Activated B cell treated with CpG ODN at 0.5 μM for 24 hours (primary cell): ENCODE measurements at regions not wholly inside any gene's neighbourhood (a gene's known extent, or its start where the extent isn't known, plus 50 kb on each side); places are given as distances from the start of the nearest gene placed in this dataset.

ENCODE experiments used
- ATAC-seq: fragments of 200-7000 bp; cut with Tn5 transposase; one replicate; pipeline ENCODE4 v1.10.0; 2021; ENCODE audit warnings: low read depth, mild to moderate bottlenecking, moderate library complexity
- CTCF ChIA-PET: fragments of 350-600 bp; sonication (Branson Sonifier 250); formaldehyde crosslinking; loops from one replicate; lab custom pipeline; 2021; ENCODE audit warnings: antibody characterized with exemption; lab: Charles Lee
- POLR2A ChIA-PET: fragments of 350-600 bp; sonication (Branson Sonifier 250); formaldehyde crosslinking; loops from one replicate; lab custom pipeline; 2021; ENCODE audit warnings: antibody characterized with exemption; lab: Charles Lee
- DNase-seq: peaks from one replicate; pipeline ENCODE4 v3.0.0; 2022
- H3K27ac Mint-ChIP-seq: one replicate; pipeline ENCODE4 v1.8.0; 2020; ENCODE audit warnings: mixed read lengths
- H3K27me3 Mint-ChIP-seq: one replicate; pipeline ENCODE4 v1.8.0; 2021; ENCODE audit warnings: mixed read lengths
- H3K36me3 Mint-ChIP-seq: one replicate; pipeline ENCODE4 v1.8.0; 2021; ENCODE audit warnings: low read depth, mixed read lengths
- H3K4me1 Mint-ChIP-seq: one replicate; pipeline ENCODE4 v1.8.0; 2021; ENCODE audit warnings: mixed read lengths
- H3K4me3 Mint-ChIP-seq: one replicate; pipeline ENCODE4 v1.8.0; 2020; ENCODE audit warnings: mild to moderate bottlenecking, mixed read lengths
- H3K9me3 Mint-ChIP-seq: one replicate; pipeline ENCODE4 v1.8.0; 2020; ENCODE audit warnings: mixed read lengths
- intact Hi-C: fragments of 100-400 bp; cut with micrococcal nuclease; formaldehyde crosslinking; loops from one replicate; pipeline ENCODE4 v1.15.1; 2024
- TF ChIP-seq, protein P1 (sequence below): fragments of 200-600 bp; IDR thresholded peaks from one replicate; pipeline ENCODE4 v1.8.0; 2022; ENCODE audit warnings: antibody characterized with exemption, mild to moderate bottlenecking

DNA sequence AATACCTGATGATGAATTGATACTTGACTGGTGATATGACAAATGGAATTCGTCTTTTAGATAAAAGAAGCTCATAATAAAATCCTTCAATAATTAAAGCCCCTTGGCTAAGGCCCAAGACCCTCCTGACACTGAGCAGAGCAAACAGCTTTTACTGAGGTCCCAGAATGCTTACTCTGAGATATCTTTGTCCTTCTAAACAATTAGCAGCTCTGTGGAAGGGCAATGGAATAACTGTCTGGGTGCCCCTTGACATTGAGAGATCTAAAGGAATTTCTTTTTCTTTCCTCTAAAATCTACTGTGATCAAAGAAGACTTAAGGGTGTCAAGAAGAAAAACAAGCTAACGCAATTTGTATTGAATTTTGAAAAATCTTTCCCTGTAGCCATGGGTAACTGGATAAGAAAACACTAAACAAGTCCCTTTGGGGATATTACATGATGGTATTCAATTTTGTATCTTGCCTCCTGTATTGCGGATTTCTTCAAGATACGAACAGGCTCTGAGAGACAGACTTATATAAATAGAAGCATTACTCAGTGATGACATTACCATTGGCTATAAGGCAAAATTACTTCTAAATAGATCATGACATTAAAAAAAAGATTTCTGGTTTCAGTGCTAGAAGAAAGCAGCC is 128.8 kb downstream of the MREG start:
- Mint-ChIP-seq H3K4me1 (no peaks in the 10 kb centered on the region), H3K27me3 (peaks cover 2% of the 10 kb centered on the region), H3K36me3 (no peaks in the 10 kb centered on the region), H3K4me3 (no peak overlapping the region), H3K9me3 (peaks cover under 1% of the 10 kb centered on the region), H3K27ac (no peak overlapping the region)
- ATAC-seq (no peak), DNase-seq (no peak)
- ChIA-PET CTCF (no interaction called here), POLR2A (no interaction called here)
- intact Hi-C loops = no loop called here
- TF ChIP-seq, protein P1, sequence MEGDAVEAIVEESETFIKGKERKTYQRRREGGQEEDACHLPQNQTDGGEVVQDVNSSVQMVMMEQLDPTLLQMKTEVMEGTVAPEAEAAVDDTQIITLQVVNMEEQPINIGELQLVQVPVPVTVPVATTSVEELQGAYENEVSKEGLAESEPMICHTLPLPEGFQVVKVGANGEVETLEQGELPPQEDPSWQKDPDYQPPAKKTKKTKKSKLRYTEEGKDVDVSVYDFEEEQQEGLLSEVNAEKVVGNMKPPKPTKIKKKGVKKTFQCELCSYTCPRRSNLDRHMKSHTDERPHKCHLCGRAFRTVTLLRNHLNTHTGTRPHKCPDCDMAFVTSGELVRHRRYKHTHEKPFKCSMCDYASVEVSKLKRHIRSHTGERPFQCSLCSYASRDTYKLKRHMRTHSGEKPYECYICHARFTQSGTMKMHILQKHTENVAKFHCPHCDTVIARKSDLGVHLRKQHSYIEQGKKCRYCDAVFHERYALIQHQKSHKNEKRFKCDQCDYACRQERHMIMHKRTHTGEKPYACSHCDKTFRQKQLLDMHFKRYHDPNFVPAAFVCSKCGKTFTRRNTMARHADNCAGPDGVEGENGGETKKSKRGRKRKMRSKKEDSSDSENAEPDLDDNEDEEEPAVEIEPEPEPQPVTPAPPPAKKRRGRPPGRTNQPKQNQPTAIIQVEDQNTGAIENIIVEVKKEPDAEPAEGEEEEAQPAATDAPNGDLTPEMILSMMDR = no peak

DNA sequence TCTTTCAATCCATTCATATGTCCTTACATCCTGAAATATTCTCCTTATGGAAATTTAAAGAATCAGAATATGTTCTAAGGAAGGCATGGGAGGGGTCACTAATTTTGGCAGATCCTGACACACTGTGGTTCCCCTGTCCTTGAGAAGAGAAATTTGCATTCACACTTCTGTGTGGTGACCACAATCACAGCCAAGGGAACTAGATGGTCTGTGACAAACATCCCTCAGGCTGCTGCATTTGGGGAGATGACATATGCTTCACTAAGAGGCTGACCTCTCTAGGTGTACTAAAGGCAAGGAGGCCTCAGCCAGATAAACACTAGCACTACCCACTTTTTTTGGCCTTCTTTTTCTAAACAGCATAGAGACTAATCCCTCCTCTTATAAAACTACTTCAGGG is 129.6 kb downstream of the MREG start:
- TF ChIP-seq, protein P1 = no peak
- intact Hi-C loops = no loop called here
- Mint-ChIP-seq H3K36me3 (no peaks in the 10 kb centered on the region), H3K9me3 (no peaks in the 10 kb centered on the region), H3K27ac (no peak overlapping the region), H3K27me3 (peaks cover 2% of the 10 kb centered on the region), H3K4me1 (no peaks in the 10 kb centered on the region), H3K4me3 (no peak overlapping the region)
- no peak for DNase-seq
- no peak for ATAC-seq
- POLR2A ChIA-PET = no interaction called here
- CTCF ChIA-PET = no interaction called here

DNA sequence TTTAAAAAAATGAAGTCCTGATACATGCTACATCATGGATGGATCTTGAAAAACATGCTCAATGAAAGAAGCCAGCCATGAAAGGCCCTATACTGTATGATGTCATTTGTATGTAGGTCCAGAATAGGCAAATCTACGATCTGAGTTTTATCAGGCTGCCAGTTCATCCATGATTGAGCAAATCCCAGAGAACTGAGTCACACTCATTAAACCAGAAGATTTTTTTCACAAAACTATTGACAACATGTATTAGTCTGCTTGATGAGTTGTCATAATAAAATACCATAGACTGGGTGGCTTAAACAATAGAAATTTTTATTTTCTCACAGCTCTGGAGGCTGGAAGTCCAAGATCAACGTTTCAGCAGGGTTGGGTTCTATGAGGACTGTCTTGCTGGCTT is 130.7 kb downstream of the MREG start:
- intact Hi-C loops = no loop called here
- DNase-seq = no peak
- Mint-ChIP-seq H3K36me3 (no peaks in the 10 kb centered on the region), H3K27ac (no peak overlapping the region), H3K9me3 (no peaks in the 10 kb centered on the region), H3K4me3 (no peak overlapping the region), H3K27me3 (peaks cover 3% of the 10 kb centered on the region), H3K4me1 (no peaks in the 10 kb centered on the region)
- ChIA-PET POLR2A (no interaction called here), CTCF (no interaction called here)
- no peak for ATAC-seq
- TF ChIP-seq, protein P1 = no peak

DNA sequence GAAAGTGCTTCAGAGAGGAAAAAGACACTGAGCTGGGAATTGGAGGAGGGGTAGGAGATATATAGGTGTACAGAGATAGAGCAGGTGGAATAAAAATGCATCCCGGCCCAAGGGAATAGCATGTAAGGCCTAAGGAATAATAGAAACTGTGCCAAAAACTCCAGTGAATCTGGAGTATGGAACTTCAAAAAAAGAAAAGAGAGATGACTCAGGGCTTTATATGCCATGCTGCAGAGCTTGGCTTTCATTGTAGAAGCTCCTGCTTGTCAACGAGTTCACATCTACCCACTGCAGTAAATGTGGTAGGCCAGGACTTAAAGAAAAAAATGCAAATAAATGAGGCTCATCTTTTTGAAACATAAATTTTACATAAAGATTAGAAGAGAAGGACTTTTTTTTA is 131.8 kb downstream of the MREG start:
- ATAC-seq (no peak), DNase-seq (no peak)
- TF ChIP-seq, protein P1 = no peak
- Mint-ChIP-seq H3K27me3 (peaks cover 3% of the 10 kb centered on the region), H3K27ac (no peak overlapping the region), H3K9me3 (no peaks in the 10 kb centered on the region), H3K36me3 (no peaks in the 10 kb centered on the region), H3K4me3 (no peak overlapping the region), H3K4me1 (no peaks in the 10 kb centered on the region)
- ChIA-PET POLR2A (no interaction called here), CTCF (no interaction called here)
- intact Hi-C loops = no loop called here

DNA sequence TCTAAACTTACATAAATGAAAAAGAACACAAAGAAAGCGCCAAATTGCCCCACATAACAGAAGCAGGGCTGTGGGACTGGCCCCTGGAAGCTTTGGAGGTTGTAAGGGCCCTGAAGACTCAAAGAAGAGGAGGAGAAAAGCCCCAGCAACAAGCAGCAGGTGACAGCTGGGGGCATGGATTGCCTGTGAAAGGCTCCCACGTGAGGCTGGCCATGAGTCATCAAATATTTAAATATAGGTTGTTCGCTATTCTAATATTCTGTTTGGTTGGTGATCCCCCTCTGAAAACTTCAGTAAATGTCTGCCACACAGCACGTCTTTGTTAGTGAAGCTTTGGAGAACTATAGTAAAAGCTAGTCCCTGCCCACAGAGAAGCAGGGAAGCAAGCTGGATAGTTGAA is 132.4 kb downstream of the MREG start:
- CTCF ChIA-PET = no interaction called here
- TF ChIP-seq, protein P1 = no peak
- POLR2A ChIA-PET = no interaction called here
- no peak overlapping the region for H3K27ac Mint-ChIP-seq
- no peaks in the 10 kb centered on the region for H3K36me3 Mint-ChIP-seq
- intact Hi-C loops = no loop called here
- H3K4me3 Mint-ChIP-seq = no peak overlapping the region
- ATAC-seq = no peak
- peaks cover 5% of the 10 kb centered on the region for H3K27me3 Mint-ChIP-seq
- no peak for DNase-seq
- H3K4me1 Mint-ChIP-seq = no peaks in the 10 kb centered on the region
- no peaks in the 10 kb centered on the region for H3K9me3 Mint-ChIP-seq
